K562 (cell line): ENCODE measurements at regions not wholly inside any gene's neighbourhood (a gene's known extent, or its start where the extent isn't known, plus 50 kb on each side); places are given as distances from the start of the nearest gene placed in this dataset.

Experiments
- ATAC-seq: fragments of 200-7000 bp; cut with Tn5 transposase; 3 replicates; pipeline ENCODE4 v1.9.1; 2020; ENCODE audit warnings: moderate library complexity
- BruUV-seq: library from RNA; stranded (reverse); fragments of 400-500 nt; replicated peaks from 2 replicates; lab custom pipeline; 2021; lab: Mats Ljungman, UMichigan
- CTCF ChIA-PET: fragments of 300-600 bp; formaldehyde crosslinking; extraction: SDS; loops from one replicate; lab custom pipeline; 2021; ENCODE audit warnings: low intra/inter-chr PET ratio; lab: Yijun Ruan, JAX
- POLR2A ChIA-PET: fragments of 300-600, 350-650 bp; sonication (Branson Sonifier 250); formaldehyde crosslinking; extraction: SDS; loops from one replicate; lab custom pipeline; 2021; ENCODE audit warnings: antibody characterized with exemption, inconsistent platforms; lab: Yijun Ruan, JAX
- DNase-seq, 4 experiments: peaks; one replicate each; pipeline versions ENCODE4 v3.0.0 to v3.0.0-alpha.2; 2011 to 2018; ENCODE audit warnings: low spot score in 3 of 4, mixed read lengths in 3 of 4; ENCODE audit errors: extremely low read depth in 1 of 4
- FAIRE-seq: peaks from 2 replicates; lab custom pipeline; 2011; peaks lifted over from hg19 to GRCh38; lab: Jason Lieb, UNC
- H2AFZ ChIP-seq: 2 replicates; pipeline ENCODE4 v1.6.0; 2011; ENCODE audit warnings: low read depth, low read length, control low read depth, inconsistent platforms
- H3K27ac ChIP-seq: fragments of 200-600 bp; 3 replicates; pipeline ENCODE4 v1.8.0; 2011; ENCODE audit warnings: low read depth, mild to moderate bottlenecking, control low read depth, inconsistent platforms, low read length, moderate library complexity, mixed read lengths; ENCODE audit errors: extremely low read depth
- H3K27me3 ChIP-seq, 2 experiments: fragments of 300-600 bp in 1 of 2; 2 replicates in 1 of 2; 3 replicates in 1 of 2; pipeline versions ENCODE4 v1.6.0 to v1.8.0; 2011; ENCODE audit warnings: inconsistent platforms in 2 of 2, low read length in 2 of 2, mild to moderate bottlenecking in 1 of 2, mixed read lengths in 1 of 2, moderate library complexity in 1 of 2; ENCODE audit not compliant: control insufficient read depth in 2 of 2, insufficient read depth in 2 of 2
- H3K36me3 ChIP-seq: fragments of 300-600 bp; 3 replicates; pipeline ENCODE4 v1.8.0; 2011; ENCODE audit warnings: mild to moderate bottlenecking, low read length, inconsistent platforms; ENCODE audit not compliant: control insufficient read depth, insufficient read depth
- H3K4me1 ChIP-seq, 2 experiments: fragments of 200-600 bp in 1 of 2; replicated peaks in 1 of 2; 2 replicates in 1 of 2; 3 replicates in 1 of 2; pipeline versions ENCODE4 v1.5.1 to v1.8.0; 2011; ENCODE audit warnings: inconsistent platforms in 2 of 2, low read length in 2 of 2, mild to moderate bottlenecking in 1 of 2, mixed read lengths in 1 of 2, moderate library complexity in 1 of 2; ENCODE audit not compliant: control insufficient read depth in 2 of 2, insufficient read depth in 2 of 2
- H3K4me2 ChIP-seq: 2 replicates; pipeline ENCODE4 v1.6.1; 2011; ENCODE audit warnings: low read length, control low read depth, inconsistent platforms, mixed read lengths; ENCODE audit not compliant: insufficient read depth
- H3K4me3 ChIP-seq: fragments of 200-600 bp; sonication (generic), shearing (Covaris generic); 2 replicates; pipeline ENCODE4 v1.5.1; 2016; ENCODE audit warnings: control low read depth, inconsistent platforms
- H3K79me2 ChIP-seq: fragments of 200-600 bp; 3 replicates; pipeline ENCODE4 v1.8.0; 2011; ENCODE audit warnings: low read length, inconsistent platforms; ENCODE audit not compliant: control insufficient read depth, insufficient read depth
- H3K9ac ChIP-seq, 2 experiments: 2 replicates each; pipeline versions ENCODE4 v1.6.0 to v1.6.1; 2011; ENCODE audit warnings: low read depth in 2 of 2, low read length in 2 of 2, control low read depth in 1 of 2, inconsistent platforms in 1 of 2, mild to moderate bottlenecking in 1 of 2, mixed read lengths in 1 of 2; ENCODE audit not compliant: insufficient read depth in 1 of 2
- H3K9me1 ChIP-seq: one replicate; pipeline ENCODE4 v1.6.0; 2011; ENCODE audit warnings: inconsistent platforms, mild to moderate bottlenecking, low read length, moderate library complexity; ENCODE audit not compliant: control insufficient read depth, insufficient read depth
- H3K9me3 ChIP-seq: replicated peaks from 2 replicates; pipeline ENCODE4 v1.5.1; 2011; ENCODE audit warnings: low read depth, low read length, inconsistent platforms; ENCODE audit not compliant: control insufficient read depth, insufficient read depth
- H4K20me1 ChIP-seq: replicated peaks from 2 replicates; pipeline ENCODE4 v1.6.1; 2011; ENCODE audit warnings: low read length, inconsistent platforms, mixed read lengths; ENCODE audit not compliant: control insufficient read depth, insufficient read depth
- BDP1 ChIP-seq: IDR thresholded peaks from 3 replicates; pipeline ENCODE4 v1.6.1; 2011; ENCODE audit not compliant: insufficient read length, insufficient read depth
- CREM ChIP-seq: IDR thresholded peaks from 2 replicates; pipeline ENCODE4 v1.6.1; 2014; ENCODE audit warnings: antibody characterized with exemption, low read depth
- E2F3 ChIP-seq: fragments of 250-450 bp; sonication (Bioruptor Pico); IDR thresholded peaks from 2 replicates; pipeline ENCODE4 v1.4.0; 2020; ENCODE audit warnings: mild to moderate bottlenecking
- EZH2 ChIP-seq: IDR thresholded peaks from 2 replicates; pipeline ENCODE4 v1.6.1; 2012; ENCODE audit warnings: low read depth, mild to moderate bottlenecking, inconsistent platforms, low read length, borderline replicate concordance
- GTF2A2 ChIP-seq: IDR thresholded peaks from 2 replicates; pipeline ENCODE4 v1.6.1; 2016; ENCODE audit warnings: mild to moderate bottlenecking, missing genetic modification characterization, missing compliant biosample characterization
- MCM2 ChIP-seq: fragments of 450-650 bp; IDR thresholded peaks from 2 replicates; pipeline ENCODE4 v1.6.1; 2017; ENCODE audit warnings: low read depth, mild to moderate bottlenecking
- NR1H2 ChIP-seq: sonication (generic); formaldehyde crosslinking; IDR thresholded peaks from 2 replicates; pipeline ENCODE4 v1.4.0; 2020; ENCODE audit warnings: mild to moderate bottlenecking, missing genetic modification reagents
- NR2C1 ChIP-seq, 2 experiments: fragments of 450-650 bp; IDR thresholded peaks; 2 replicates each; pipeline ENCODE4 v1.6.1; 2017; ENCODE audit warnings: mild to moderate bottlenecking in 2 of 2, antibody characterized with exemption in 1 of 2, inconsistent platforms in 1 of 2, missing compliant biosample characterization in 1 of 2, missing genetic modification characterization in 1 of 2
- PHB2 ChIP-seq: fragments of 450-650 bp; IDR thresholded peaks from 2 replicates; pipeline ENCODE4 v1.6.1; 2017; ENCODE audit warnings: low read depth
- POLR2H ChIP-seq: IDR thresholded peaks from 2 replicates; pipeline ENCODE4 v1.6.1; 2016; ENCODE audit warnings: missing genetic modification characterization, low read depth, mild to moderate bottlenecking, control low read depth, missing compliant biosample characterization, moderate library complexity
- SOX6 ChIP-seq: fragments of 450-650 bp; IDR thresholded peaks from 2 replicates; pipeline ENCODE4 v1.6.1; 2014; ENCODE audit warnings: mild to moderate bottlenecking
- SRSF9 ChIP-seq: fragments of 200-400 bp; formaldehyde crosslinking; IDR thresholded peaks from 2 replicates; pipeline ENCODE4 v1.6.1; 2017; ENCODE audit warnings: low read depth, low read length, borderline replicate concordance
- TAF7 ChIP-seq: fragments of 450-650 bp; IDR thresholded peaks from 2 replicates; pipeline ENCODE4 v1.6.1; 2016; ENCODE audit warnings: missing genetic modification characterization, missing compliant biosample characterization
- TAL1 ChIP-seq: fragments of 450-650 bp; IDR thresholded peaks from 2 replicates; pipeline ENCODE4 v1.6.1; 2016; ENCODE audit warnings: mild to moderate bottlenecking
- TCFL5 ChIP-seq: fragments of 250-450 bp; sonication (Bioruptor Pico); conservative IDR thresholded peaks from 2 replicates; pipeline ENCODE4 v1.6.1; 2021; ENCODE audit warnings: mild to moderate bottlenecking, moderate library complexity, matching md5 sums
- TRIM28 ChIP-seq: fragments of 450-650 bp; IDR thresholded peaks from 2 replicates; pipeline ENCODE4 v1.6.1; 2017
- ZNF174 ChIP-seq: fragments of 250-450 bp; sonication (Bioruptor Pico); IDR thresholded peaks from 2 replicates; pipeline ENCODE4 v1.4.0; 2020; ENCODE audit warnings: mild to moderate bottlenecking
- ZNF253 ChIP-seq: fragments of 250-450 bp; sonication (Bioruptor Pico); conservative IDR thresholded peaks from 2 replicates; pipeline ENCODE4 v1.6.1; 2021; ENCODE audit warnings: mild to moderate bottlenecking
- WGBS: fragments of 100-300 bp; shearing (Covaris generic); methylation state at CpG from one replicate; pipeline ENCODE4 v1.1.6; 2016; ENCODE audit warnings: low coverage, mixed read lengths; ENCODE audit not compliant: insufficient coverage; ENCODE audit errors: missing lambda C conversion rate; 5-methylcytosine and 5-hydroxymethylcytosine counted together
- in situ Hi-C: fragments of 300-500 bp; cut with MboI; formaldehyde crosslinking; loops from 4 replicates; pipeline ENCODE4 v1.15.0; 2018; ENCODE audit warnings: inconsistent platforms, mixed read lengths
- intact Hi-C: fragments of 100-400 bp; cut with micrococcal nuclease; formaldehyde crosslinking; loops from 2 replicates; pipeline ENCODE4 v1.14.2; 2022
- TF ChIP-seq, protein P1 (sequence below): fragments of 450-650 bp; formaldehyde crosslinking; conservative IDR thresholded peaks from 2 replicates; pipeline ENCODE4 v1.4.0; 2022; ENCODE audit warnings: mild to moderate bottlenecking, missing genetic modification characterization
- TF ChIP-seq, protein P2 (sequence below): sonication (generic); formaldehyde crosslinking; IDR thresholded peaks from 2 replicates; pipeline ENCODE4 v1.8.0; 2022; ENCODE audit warnings: mild to moderate bottlenecking, missing genetic modification reagents, borderline replicate concordance

DNA sequence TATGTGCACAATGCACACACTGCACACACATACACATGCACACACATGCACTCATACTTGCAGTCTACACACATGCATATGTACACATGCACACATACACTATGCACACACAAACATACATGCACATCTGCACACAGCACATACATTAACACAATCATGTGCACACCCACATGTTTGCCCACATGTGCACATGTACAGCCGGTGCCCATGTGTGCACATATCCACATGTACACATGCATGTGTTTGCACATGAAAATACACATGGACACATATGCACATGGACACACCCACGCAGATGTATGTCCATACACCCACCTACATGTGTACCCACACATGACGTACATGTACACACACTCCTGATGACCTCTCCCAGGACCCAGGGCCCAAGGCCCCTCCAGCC lies 105.1 kb upstream of the ACTRT2 start:
- in situ Hi-C loops = loop anchor here (25.0 kb wide), 1 partner anchor 229 kb away; no protein-coding TSS in a partner anchor
- WGBS = 2% methylated on average over 3 of the region's 3 CpGs

More for the DNA sequence above, 105.1 kb upstream of the ACTRT2 start:
- H3K27me3 ChIP-seq = peaks cover 0 to 33% of the 10 kb centered on the region in 2 experiments; a peak in 2 of 5 replicates
- no peak overlapping the region for H2AFZ ChIP-seq
- FAIRE-seq = no peak
- no peaks in the 10 kb centered on the region for H3K36me3 ChIP-seq
- H3K4me1 ChIP-seq = no peaks in the 10 kb centered on the region
- H4K20me1 ChIP-seq = no peaks in the 10 kb centered on the region
- no peaks in the 10 kb centered on the region for H3K9me1 ChIP-seq
- BruUV-seq = no TSS peak
- H3K4me3 ChIP-seq = no peak overlapping the region
- no peak for ATAC-seq
- TF ChIP-seq MCM2 (no peak), CREM (no peak), NR2C1 (IDR thresholded peaks at IDR 0.05) (no peak), NR2C1 (tag; IDR thresholded peaks at IDR 0.05) (no peak), PHB2 (no peak), SRSF9 (no peak), NR1H2 (no peak), E2F3 (CRISPR knock-in tag) (no peak), TAL1 (no peak), TAF7 (tag) (no peak), EZH2 (no peak), SOX6 (no peak), TCFL5 (CRISPR knock-in tag) (no peak), ZNF253 (CRISPR knock-in tag) (no peak), TRIM28 (no peak), GTF2A2 (no peak), POLR2H (no peak), BDP1 (no peak), ZNF174 (CRISPR knock-in tag) (no peak)
- TF ChIP-seq, protein P1, sequence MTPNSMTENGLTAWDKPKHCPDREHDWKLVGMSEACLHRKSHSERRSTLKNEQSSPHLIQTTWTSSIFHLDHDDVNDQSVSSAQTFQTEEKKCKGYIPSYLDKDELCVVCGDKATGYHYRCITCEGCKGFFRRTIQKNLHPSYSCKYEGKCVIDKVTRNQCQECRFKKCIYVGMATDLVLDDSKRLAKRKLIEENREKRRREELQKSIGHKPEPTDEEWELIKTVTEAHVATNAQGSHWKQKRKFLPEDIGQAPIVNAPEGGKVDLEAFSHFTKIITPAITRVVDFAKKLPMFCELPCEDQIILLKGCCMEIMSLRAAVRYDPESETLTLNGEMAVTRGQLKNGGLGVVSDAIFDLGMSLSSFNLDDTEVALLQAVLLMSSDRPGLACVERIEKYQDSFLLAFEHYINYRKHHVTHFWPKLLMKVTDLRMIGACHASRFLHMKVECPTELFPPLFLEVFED (CRISPR knock-in tag) = no peak
- TF ChIP-seq, protein P2, sequence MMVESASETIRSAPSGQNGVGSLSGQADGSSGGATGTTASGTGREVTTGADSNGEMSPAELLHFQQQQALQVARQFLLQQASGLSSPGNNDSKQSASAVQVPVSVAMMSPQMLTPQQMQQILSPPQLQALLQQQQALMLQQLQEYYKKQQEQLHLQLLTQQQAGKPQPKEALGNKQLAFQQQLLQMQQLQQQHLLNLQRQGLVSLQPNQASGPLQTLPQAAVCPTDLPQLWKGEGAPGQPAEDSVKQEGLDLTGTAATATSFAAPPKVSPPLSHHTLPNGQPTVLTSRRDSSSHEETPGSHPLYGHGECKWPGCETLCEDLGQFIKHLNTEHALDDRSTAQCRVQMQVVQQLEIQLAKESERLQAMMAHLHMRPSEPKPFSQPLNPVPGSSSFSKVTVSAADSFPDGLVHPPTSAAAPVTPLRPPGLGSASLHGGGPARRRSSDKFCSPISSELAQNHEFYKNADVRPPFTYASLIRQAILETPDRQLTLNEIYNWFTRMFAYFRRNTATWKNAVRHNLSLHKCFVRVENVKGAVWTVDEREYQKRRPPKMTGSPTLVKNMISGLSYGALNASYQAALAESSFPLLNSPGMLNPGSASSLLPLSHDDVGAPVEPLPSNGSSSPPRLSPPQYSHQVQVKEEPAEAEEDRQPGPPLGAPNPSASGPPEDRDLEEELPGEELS (CRISPR knock-in tag) = no peak
- intact Hi-C loops = no loop called here
- no peaks in the 10 kb centered on the region for H3K79me2 ChIP-seq
- DNase-seq = no peak
- ChIA-PET CTCF (no interaction called here), POLR2A (no interaction called here)
- H3K9me3 ChIP-seq = peaks cover 8% of the 10 kb centered on the region; the same call in 1 of the 2 replicates
- no peak overlapping the region for H3K4me2 ChIP-seq
- H3K9ac ChIP-seq = no peak overlapping the region
- no peak overlapping the region for H3K27ac ChIP-seq
